CD4-positive, alpha-beta T cell treated with Interleukin-2 at 100 ng/mL for 4 hours (primary cell): ENCODE measurements at regions not wholly inside any gene's neighbourhood (a gene's known extent, or its start where the extent isn't known, plus 50 kb on each side); places are given as distances from the start of the nearest gene placed in this dataset.
"Not testable (repeated sequence)": the region's sequence is repeated elsewhere in the genome, so short reads cannot be mapped to it uniquely, and the experiment has no call there.

Experiments
- DNase-seq: peaks from one replicate; pipeline ENCODE4 v3.0.0-alpha.2; 2020; ENCODE audit warnings: low spot score

GRCh38 chr11:25766332-25767015 is 565.5 kb upstream of the ANO3 start:
- DNase-seq, result no peak

DNA sequence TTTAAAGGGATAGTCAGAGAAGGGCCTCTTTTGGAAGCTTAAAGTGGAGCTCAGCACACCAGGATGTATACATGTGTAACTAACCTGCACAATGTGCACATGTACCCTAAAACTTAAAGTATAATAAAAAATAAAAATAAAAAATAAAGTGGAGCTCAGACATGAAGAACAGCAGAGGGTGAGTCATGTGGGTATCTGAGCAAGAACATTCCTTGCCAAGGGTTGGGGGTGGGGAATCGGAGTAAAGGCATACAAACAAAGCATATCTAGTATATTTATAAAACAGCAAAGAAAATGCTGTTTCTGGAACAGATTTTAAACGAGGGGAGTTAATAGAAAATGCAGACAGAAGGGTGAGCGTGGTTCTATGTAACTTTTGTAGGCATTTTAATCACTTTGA is 562.6 kb upstream of the ANO3 start:
- DNase-seq, result no peak

DNA sequence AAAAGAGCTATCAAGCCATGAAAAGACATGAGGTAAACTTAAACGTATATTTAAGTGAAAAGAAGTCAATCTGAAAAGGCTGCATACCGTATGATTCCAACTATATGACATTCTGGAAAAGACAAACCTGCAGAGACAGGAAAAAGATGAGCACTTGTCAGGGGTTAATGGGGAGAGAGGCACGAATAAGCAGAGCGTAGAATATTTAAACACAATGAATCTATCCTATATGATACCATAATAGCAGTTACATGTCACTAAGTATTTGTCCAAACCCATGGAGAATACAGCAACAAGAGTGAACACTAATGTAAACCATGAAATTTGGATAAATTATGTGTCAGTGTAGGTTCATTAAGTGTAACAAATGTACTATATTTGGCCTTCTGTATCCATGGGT is 560.3 kb upstream of the ANO3 start:
- no peak for DNase-seq

DNA sequence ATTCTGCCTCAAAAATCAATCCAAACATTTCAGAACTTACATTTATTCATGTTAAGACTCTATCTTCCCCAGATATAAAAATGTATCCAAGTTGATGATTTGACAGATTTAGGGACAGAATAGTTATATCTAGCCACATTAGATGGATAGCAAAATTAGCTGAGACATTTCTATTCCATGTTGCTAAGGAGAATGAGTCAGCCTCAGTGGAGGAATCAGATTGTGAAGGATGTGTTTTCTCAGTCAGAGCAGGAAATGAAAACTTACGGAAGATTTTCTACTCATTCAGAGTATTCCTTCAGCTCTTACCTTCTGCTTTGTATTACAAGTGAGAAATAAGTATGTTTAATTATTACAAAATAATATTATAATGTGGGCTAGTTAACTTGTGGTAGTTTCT is 556.3 kb upstream of the ANO3 start:
- no peak for DNase-seq

DNA sequence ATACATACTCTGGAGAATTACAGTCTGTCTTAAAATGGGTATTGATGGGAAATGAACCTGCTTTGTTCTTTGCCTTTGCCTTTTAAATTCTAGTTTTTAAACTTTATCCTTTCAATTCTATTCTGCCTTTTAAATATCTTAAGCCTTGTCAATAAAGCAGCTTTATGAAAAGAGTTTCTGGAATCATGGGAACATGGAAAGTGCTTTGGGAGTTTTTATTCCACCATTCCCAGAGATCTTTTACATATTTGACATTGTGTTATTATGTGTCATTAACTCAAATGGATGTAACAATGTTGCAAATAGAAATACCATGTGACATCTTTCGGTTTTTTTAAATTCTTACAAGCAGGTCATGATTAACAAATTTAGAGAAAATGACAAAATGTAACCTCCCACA is 555.7 kb upstream of the ANO3 start:
- no peak for DNase-seq

GRCh38 chr11:25777343-25777742 is 554.6 kb upstream of the ANO3 start:
- DNase-seq, result no peak

DNA sequence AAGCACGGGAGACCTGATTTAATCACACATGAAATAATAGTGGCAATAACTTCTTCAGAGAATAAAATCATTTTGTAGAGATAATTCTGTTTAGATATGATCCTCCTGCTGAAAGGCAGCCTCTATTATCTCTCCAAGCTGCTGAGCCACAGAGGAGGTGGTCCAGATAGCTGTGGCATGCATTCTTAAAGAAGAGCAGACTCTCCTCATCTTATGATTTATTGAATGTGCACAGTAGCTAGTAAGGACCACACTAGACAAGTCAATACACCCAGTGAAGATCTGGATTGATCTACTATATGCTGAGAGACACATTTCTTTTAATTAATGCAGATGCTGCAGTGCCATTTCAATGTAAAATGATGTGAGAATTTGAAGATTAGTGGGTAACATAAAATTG is 552.9 kb upstream of the ANO3 start:
- DNase-seq, result no peak

DNA sequence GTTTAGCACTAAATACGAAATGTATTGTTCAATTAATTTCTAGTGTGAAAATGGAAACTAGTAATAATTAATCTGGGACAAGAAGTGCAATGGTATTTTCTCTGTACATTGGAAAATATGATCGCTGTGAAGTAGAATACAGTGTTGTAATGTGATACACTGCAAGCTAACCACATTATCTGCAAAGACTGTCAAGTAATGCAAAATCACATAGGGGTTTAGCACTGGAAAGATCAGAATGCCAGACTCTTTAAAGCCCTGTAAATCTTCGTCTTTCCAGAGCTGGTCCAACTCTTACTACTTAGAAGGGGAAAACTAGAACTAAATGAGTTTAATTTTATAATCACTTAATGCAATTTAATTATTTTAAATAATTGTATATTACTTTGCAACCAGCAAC is 544.5 kb upstream of the ANO3 start:
- no peak for DNase-seq

DNA sequence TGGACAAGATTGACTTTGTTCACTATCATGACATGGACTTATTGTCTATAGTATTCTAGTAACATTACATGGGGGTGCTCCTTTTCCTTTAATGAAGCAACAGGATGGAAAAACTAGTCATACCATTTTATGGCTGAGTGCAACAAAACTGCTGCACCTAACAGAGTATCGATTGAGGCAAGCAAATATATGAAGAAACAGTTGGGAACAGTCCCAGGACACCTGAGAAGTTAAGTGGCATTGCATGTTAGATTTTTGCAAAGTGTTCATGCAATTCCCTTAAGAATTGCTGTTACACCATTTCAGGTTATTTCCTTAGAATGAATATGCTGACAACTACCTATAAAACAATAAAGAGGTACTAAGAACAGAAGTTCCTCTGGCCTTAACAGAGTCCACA is 541.5 kb upstream of the ANO3 start:
- DNase-seq, result no peak

GRCh38 chr11:25793637-25794036 is 538.3 kb upstream of the ANO3 start:
- no peak for DNase-seq

DNA sequence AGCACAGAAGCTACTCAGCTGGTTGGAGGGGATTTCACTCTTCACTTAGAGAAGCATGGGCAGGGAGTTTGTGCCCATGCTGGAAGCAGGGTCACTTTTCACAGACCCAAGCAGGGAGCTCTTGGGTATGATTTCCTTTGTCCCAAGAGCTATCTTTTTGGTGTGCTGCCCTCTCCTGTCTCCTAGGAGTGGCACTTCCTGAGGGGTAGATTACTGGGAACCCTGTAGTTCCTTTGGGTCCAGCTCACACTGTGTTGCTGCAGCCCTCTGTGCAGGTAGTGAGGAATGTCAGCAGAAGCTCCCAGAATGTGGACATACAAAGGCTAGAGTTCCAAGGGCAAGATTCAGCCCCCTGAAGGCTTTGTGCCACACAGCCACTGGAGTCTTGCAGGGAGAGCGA is 537.1 kb upstream of the ANO3 start:
- DNase-seq, result no peak

- no peak for DNase-seq
Measured at GRCh38 chr11:25816411-25816810, 515.5 kb upstream of the ANO3 start.

GRCh38 chr11:25824688-25825087 is 507.2 kb upstream of the ANO3 start:
- DNase-seq, result no peak

DNA sequence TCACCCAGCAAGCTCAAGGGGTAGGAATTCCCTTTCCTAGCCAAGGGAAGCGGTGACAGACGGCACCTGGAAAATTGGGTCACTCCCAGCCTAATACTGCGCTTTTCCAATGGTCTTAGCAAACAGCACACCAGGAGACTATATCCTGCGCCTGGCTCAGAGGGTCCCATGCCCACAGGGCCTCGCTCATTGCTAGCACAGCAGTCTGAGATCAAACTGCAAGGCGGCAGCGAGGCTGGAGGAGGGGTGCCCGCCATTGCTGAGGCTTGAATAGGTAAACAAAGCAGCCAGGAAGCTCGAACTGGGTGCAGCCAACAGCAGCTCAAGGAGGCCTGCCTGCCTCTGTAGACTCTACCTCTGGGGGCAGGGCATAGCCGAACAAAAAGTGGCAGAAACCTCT is 500.4 kb upstream of the ANO3 start:
- DNase-seq, result not testable (repeated sequence)

- no peak for DNase-seq
Measured at GRCh38 chr11:25838918-25839625, 492.9 kb upstream of the ANO3 start.

- no peak for DNase-seq
Measured at GRCh38 chr11:25844811-25845210, 487.1 kb upstream of the ANO3 start.

GRCh38 chr11:25855916-25856315 is 476.0 kb upstream of the ANO3 start:
- no peak for DNase-seq

DNA sequence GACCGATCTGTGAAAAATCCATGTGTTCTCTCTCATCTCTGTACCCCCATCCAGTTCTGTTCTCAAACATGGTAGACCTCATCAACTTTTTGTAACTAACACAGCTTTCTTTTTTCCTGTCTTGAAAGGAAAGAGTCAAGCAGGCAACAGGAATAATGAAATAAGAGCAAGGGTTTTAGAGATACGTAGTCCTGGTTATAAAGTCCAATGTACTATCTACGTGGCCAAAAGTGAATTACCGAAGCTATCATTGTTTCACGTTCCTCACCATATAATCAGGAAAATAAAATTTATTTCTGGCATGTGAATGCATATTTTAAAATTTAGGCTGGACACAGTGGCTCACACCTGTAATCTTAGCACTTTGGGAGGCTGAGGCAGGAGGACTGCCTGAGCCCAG is 472.2 kb upstream of the ANO3 start:
- no peak for DNase-seq

GRCh38 chr11:25860677-25861450 is 471.1 kb upstream of the ANO3 start:
- no peak for DNase-seq

- DNase-seq, result no peak
Measured at GRCh38 chr11:25862159-25862558, 469.8 kb upstream of the ANO3 start.

- no peak for DNase-seq
Measured at GRCh38 chr11:25863986-25864385, 467.9 kb upstream of the ANO3 start.

- no peak for DNase-seq
Measured at GRCh38 chr11:25876456-25876965, 455.4 kb upstream of the ANO3 start.

- no peak for DNase-seq
Measured at GRCh38 chr11:25886036-25886435, 445.9 kb upstream of the ANO3 start.
